ENCODE measurements at regions not wholly inside any gene's neighbourhood (a gene's known extent, or its start where the extent isn't known, plus 50 kb on each side); places are given as distances from the start of the nearest gene placed in this dataset.
"Not testable (repeated sequence)": the region's sequence is repeated elsewhere in the genome, so short reads cannot be mapped to it uniquely, and the experiment has no call there.

- TF ChIP-seq, protein P1, sequence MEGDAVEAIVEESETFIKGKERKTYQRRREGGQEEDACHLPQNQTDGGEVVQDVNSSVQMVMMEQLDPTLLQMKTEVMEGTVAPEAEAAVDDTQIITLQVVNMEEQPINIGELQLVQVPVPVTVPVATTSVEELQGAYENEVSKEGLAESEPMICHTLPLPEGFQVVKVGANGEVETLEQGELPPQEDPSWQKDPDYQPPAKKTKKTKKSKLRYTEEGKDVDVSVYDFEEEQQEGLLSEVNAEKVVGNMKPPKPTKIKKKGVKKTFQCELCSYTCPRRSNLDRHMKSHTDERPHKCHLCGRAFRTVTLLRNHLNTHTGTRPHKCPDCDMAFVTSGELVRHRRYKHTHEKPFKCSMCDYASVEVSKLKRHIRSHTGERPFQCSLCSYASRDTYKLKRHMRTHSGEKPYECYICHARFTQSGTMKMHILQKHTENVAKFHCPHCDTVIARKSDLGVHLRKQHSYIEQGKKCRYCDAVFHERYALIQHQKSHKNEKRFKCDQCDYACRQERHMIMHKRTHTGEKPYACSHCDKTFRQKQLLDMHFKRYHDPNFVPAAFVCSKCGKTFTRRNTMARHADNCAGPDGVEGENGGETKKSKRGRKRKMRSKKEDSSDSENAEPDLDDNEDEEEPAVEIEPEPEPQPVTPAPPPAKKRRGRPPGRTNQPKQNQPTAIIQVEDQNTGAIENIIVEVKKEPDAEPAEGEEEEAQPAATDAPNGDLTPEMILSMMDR (IDR thresholded peaks at IDR 0.05): no peak
- intact Hi-C loops (cut with micrococcal nuclease): no loop called here
- ChIA-PET POLR2A (no interaction called here), CTCF (no interaction called here)
- H3K27ac Mint-ChIP-seq: no peak overlapping the region
- no peaks in the 10 kb centered on the region for H3K27me3 Mint-ChIP-seq
- peaks cover 2% of the 10 kb centered on the region for H3K4me1 Mint-ChIP-seq
- H3K9me3 Mint-ChIP-seq: peaks cover 8% of the 10 kb centered on the region
- H3K4me3 Mint-ChIP-seq: no peak overlapping the region
- DNase-seq: no peak
- peaks cover 20% of the 10 kb centered on the region for H3K36me3 Mint-ChIP-seq (ENCODE audit: low read depth)
- ATAC-seq (ENCODE audit: low read depth): no peak
Observed at GRCh38 chr19:27822336-27822735, 1390.6 kb downstream of the UQCRFS1 start.

DNA sequence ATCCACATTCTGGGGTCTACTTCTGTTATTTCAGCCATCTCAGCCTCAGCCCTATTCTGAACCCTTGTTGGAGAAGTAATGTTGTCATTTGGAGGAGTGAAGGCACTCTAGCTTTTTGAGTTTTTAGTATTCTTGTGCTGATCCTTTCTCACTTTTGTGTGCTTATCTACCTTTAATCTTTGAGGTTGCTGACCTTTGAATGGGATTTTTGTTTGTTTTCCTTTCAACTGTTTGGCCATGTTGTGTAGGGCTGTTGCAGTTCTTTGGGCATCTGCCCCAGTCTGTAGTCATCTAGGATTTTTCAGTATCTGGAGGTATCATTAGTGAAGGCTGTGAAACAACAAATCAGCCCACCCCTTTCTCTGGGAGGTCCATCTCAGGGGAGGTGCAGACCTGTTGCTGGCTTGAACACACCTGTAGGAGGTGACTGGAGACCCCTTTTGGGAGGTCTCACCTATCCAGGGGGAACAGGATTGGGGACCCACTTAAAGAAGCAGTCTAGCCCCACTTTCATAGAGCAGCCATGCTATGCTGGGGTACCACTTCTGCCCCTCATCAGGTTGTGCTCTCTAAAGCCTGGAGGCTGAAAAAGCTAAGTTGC lies 1391.4 kb downstream of the UQCRFS1 start:
- ChIA-PET POLR2A (no interaction called here), CTCF (no interaction called here)
- TF ChIP-seq, protein P1 (IDR thresholded peaks at IDR 0.05): no peak
- Mint-ChIP-seq H3K36me3 (ENCODE audit: low read depth) (peaks cover 22% of the 10 kb centered on the region), H3K4me1 (no peaks in the 10 kb centered on the region), H3K9me3 (peaks cover 13% of the 10 kb centered on the region), H3K4me3 (no peak overlapping the region), H3K27me3 (no peaks in the 10 kb centered on the region), H3K27ac (no peak overlapping the region)
- intact Hi-C loops (cut with micrococcal nuclease): no loop called here
- ATAC-seq (ENCODE audit: low read depth) (no peak), DNase-seq (no peak)

- Mint-ChIP-seq H3K9me3 (peaks cover 16% of the 10 kb centered on the region), H3K4me3 (no peak overlapping the region), H3K27ac (no peak overlapping the region), H3K27me3 (no peaks in the 10 kb centered on the region), H3K36me3 (ENCODE audit: low read depth) (peaks cover 22% of the 10 kb centered on the region), H3K4me1 (no peaks in the 10 kb centered on the region)
- ChIA-PET CTCF (no interaction called here), POLR2A (no interaction called here)
- no peak for DNase-seq
- TF ChIP-seq, protein P1 (IDR thresholded peaks at IDR 0.05): no peak
- ATAC-seq (ENCODE audit: low read depth): no peak
- intact Hi-C loops (cut with micrococcal nuclease): no loop called here
Observed at GRCh38 chr19:27815985-27816384, 1397.0 kb downstream of the UQCRFS1 start.

DNA sequence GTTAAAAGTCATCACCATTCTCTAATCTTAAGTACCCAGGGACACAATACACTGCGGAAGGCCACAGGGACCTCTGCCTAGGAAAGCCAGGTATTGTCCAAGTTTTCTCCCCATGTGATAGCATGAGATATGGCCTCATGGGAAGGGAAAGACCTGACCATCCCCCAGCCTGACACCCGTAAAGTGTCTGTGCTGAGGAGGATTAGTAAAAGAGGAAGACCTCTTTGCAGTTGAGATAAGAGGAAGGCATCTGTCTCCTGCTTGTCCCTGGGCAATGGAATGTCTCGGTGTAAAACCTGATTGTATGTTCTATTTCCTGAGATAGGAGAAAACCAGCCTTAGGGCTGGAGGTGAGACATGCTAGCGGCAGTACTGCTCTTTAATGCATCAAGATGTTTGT lies 1398.1 kb downstream of the UQCRFS1 start:
- ATAC-seq (ENCODE audit: low read depth); H3K27me3 Mint-ChIP-seq; POLR2A ChIA-PET; intact Hi-C loops (cut with micrococcal nuclease); CTCF ChIA-PET; DNase-seq; H3K27ac Mint-ChIP-seq; H3K4me1 Mint-ChIP-seq; H3K4me3 Mint-ChIP-seq: not testable (repeated sequence)
- peaks cover 16% of the 10 kb centered on the region for H3K9me3 Mint-ChIP-seq
- peaks cover 22% of the 10 kb centered on the region for H3K36me3 Mint-ChIP-seq (ENCODE audit: low read depth)

GRCh38 chr19:27814274-27814673 lies 1398.7 kb downstream of the UQCRFS1 start:
- H3K4me3 Mint-ChIP-seq; H3K27ac Mint-ChIP-seq; H3K27me3 Mint-ChIP-seq; CTCF ChIA-PET; ATAC-seq (ENCODE audit: low read depth); DNase-seq; H3K4me1 Mint-ChIP-seq; intact Hi-C loops (cut with micrococcal nuclease); POLR2A ChIA-PET: not testable (repeated sequence)
- Mint-ChIP-seq H3K9me3 (peaks cover 16% of the 10 kb centered on the region), H3K36me3 (ENCODE audit: low read depth) (peaks cover 22% of the 10 kb centered on the region)

DNA sequence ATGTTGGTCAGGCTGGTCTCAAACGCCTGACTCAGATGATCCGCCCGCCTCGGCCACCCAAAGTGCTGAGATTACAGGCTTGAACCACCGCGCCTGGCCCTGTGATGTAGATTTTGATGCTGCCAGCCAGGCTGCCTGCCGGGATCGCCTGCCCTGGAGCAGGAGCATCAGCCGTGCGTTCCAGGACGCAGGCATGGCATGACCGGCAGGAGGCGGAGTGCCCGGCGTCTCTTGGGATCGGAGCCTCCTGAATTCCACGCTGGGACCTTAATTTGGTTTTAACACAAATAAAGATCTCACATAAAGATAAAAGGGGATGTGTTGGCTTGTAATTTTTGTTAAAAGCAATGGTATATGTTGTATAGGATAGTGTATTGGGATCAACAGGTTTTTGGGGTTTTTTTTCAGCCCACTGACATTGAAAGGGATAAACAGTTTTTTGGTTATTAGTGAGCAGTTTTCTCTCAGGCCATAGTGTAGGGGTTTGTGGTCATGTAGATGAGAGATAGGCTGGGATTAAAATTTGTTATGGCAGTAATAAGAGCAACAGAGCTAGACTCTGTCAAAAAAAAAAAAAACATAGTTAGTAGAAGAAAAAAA lies 1406.4 kb downstream of the UQCRFS1 start:
- DNase-seq: no peak
- Mint-ChIP-seq H3K9me3 (no peaks in the 10 kb centered on the region), H3K4me1 (peaks cover 2% of the 10 kb centered on the region), H3K36me3 (ENCODE audit: low read depth) (peaks cover 18% of the 10 kb centered on the region), H3K4me3 (no peak overlapping the region), H3K27ac (no peak overlapping the region), H3K27me3 (no peaks in the 10 kb centered on the region)
- TF ChIP-seq, protein P1 (IDR thresholded peaks at IDR 0.05): no peak
- intact Hi-C loops (cut with micrococcal nuclease): no loop called here
- ChIA-PET POLR2A (no interaction called here), CTCF (no interaction called here)
- ATAC-seq (ENCODE audit: low read depth): no peak
